GM12892 (cell line): ENCODE measurements at regions not wholly inside any gene's neighbourhood (a gene's known extent, or its start where the extent isn't known, plus 50 kb on each side); places are given as distances from the start of the nearest gene placed in this dataset.

Experiments used
- POLR2A ChIP-seq: IDR thresholded peaks from 2 replicates; pipeline ENCODE4 v1.6.1; 2011; ENCODE audit warnings: low read depth, low read length, control low read depth
- POLR2AphosphoS5 ChIP-seq: IDR thresholded peaks from 2 replicates; pipeline ENCODE4 v1.6.1; 2011; ENCODE audit warnings: low read depth, low read length, control low read depth
- TAF1 ChIP-seq: IDR thresholded peaks from 2 replicates; pipeline ENCODE4 v1.6.1; 2011; ENCODE audit warnings: low read depth, mild to moderate bottlenecking, control low read depth, low read length, borderline replicate concordance

DNA sequence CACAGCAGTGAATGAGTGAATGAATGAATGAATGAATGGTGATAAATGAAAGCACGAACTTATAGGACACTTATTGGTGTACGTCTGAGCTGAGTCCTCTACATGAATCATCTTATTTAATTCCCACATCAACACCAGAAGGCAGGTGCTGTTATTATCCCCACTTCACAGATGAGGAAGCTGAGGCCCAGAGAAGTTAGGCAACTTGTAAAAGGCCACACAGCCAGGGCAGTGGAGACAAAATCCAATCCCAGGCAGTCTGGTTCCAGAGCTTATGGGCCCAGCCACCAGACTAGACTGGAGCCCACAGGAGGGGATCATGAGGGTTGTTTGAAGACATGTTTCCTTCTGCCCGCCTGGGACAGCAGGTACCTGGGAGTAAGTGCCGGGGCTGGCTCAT, 364.0 kb downstream of the MN1 start:
- TF ChIP-seq POLR2A = no peak
- no peak for TF ChIP-seq POLR2AphosphoS5
- no peak for TF ChIP-seq TAF1
